A549 (cell line): ENCODE measurements at regions not wholly inside any gene's neighbourhood (a gene's known extent, or its start where the extent isn't known, plus 50 kb on each side); places are given as distances from the start of the nearest gene placed in this dataset.

Experiments
- BHLHE40 ChIP-seq: IDR thresholded peaks from 2 replicates; pipeline ENCODE4 v1.6.1; 2012; ENCODE audit warnings: low read depth, low read length, inconsistent platforms
- CBX8 ChIP-seq: fragments of 200-600 bp; sonication (generic); IDR thresholded peaks from 2 replicates; pipeline ENCODE4 v1.6.1; 2016
- HOXB13 ChIP-seq: fragments of 250-450 bp; sonication (Bioruptor Pico); IDR thresholded peaks from 2 replicates; pipeline ENCODE4 v1.5.0; 2020; ENCODE audit warnings: low read depth, mild to moderate bottlenecking, moderate library complexity
- MAFK ChIP-seq: fragments of 450-650 bp; IDR thresholded peaks from 2 replicates; pipeline ENCODE4 v1.6.1; 2014; ENCODE audit not compliant: partially characterized antibody
- NFE2L2 ChIP-seq: fragments of 150-350 bp; conservative IDR thresholded peaks from 2 replicates; pipeline ENCODE4 v1.6.1; 2014; ENCODE audit warnings: low read length
- POLR2A ChIP-seq: IDR thresholded peaks from 2 replicates; pipeline ENCODE4 v1.6.1; 2012; ENCODE audit warnings: mild to moderate bottlenecking, low read length
- TF ChIP-seq, protein P1 (sequence below): fragments of >200 bp; sonication (Bioruptor Twin); formaldehyde crosslinking; IDR thresholded peaks from 3 replicates; pipeline ENCODE4 v1.5.1; 2016
- TF ChIP-seq, protein P2 (sequence below): fragments of 450-650 bp; IDR thresholded peaks from 2 replicates; pipeline ENCODE4 v1.6.1; 2014; ENCODE audit warnings: antibody characterized with exemption

DNA sequence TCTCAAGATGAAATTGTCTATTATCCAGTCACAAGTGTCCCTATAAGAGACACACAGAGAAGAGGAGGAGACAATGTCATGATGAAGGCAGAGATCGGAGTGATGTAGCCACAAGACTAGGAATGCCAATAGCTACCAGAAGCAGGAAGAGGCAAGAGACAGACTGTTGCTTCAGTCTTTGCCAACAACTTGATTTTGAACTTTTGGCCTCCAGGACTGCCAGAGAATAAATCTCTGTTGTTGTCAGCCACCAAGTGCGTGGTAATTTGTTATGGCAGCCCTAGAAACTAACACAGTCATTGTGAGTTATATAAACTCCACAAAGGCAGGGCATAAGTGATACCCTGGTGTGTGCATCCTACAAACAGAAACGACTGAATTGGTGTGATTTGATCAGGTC is 517.0 kb downstream of the BTBD3 start:
- TF ChIP-seq, protein P1, sequence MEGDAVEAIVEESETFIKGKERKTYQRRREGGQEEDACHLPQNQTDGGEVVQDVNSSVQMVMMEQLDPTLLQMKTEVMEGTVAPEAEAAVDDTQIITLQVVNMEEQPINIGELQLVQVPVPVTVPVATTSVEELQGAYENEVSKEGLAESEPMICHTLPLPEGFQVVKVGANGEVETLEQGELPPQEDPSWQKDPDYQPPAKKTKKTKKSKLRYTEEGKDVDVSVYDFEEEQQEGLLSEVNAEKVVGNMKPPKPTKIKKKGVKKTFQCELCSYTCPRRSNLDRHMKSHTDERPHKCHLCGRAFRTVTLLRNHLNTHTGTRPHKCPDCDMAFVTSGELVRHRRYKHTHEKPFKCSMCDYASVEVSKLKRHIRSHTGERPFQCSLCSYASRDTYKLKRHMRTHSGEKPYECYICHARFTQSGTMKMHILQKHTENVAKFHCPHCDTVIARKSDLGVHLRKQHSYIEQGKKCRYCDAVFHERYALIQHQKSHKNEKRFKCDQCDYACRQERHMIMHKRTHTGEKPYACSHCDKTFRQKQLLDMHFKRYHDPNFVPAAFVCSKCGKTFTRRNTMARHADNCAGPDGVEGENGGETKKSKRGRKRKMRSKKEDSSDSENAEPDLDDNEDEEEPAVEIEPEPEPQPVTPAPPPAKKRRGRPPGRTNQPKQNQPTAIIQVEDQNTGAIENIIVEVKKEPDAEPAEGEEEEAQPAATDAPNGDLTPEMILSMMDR = no peak
- TF ChIP-seq MAFK = no peak
- no peak for TF ChIP-seq POLR2A
- no peak for TF ChIP-seq HOXB13 (CRISPR knock-in tag)
- no peak for TF ChIP-seq BHLHE40
- no peak for TF ChIP-seq NFE2L2
- no peak for TF ChIP-seq CBX8
- TF ChIP-seq, protein P2, sequence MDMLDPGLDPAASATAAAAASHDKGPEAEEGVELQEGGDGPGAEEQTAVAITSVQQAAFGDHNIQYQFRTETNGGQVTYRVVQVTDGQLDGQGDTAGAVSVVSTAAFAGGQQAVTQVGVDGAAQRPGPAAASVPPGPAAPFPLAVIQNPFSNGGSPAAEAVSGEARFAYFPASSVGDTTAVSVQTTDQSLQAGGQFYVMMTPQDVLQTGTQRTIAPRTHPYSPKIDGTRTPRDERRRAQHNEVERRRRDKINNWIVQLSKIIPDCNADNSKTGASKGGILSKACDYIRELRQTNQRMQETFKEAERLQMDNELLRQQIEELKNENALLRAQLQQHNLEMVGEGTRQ = no peak
